GM12891 (cell line): ENCODE measurements at regions not wholly inside any gene's neighbourhood (a gene's known extent, or its start where the extent isn't known, plus 50 kb on each side); places are given as distances from the start of the nearest gene placed in this dataset.

ENCODE experiments used
- DNase-seq: peaks from one replicate; pipeline ENCODE4 v3.0.0; 2011; ENCODE audit warnings: low spot score; ENCODE audit not compliant: insufficient read length
- FAIRE-seq: peaks from 2 replicates; lab custom pipeline; 2011; peaks lifted over from hg19 to GRCh38; lab: Jason Lieb, UNC
- PAX5 ChIP-seq: IDR thresholded peaks from 2 replicates; pipeline ENCODE4 v1.6.1; 2011; ENCODE audit warnings: low read length, moderate library complexity, mild to moderate bottlenecking; ENCODE audit not compliant: insufficient read depth, severe bottlenecking
- POLR2A ChIP-seq: IDR thresholded peaks from 2 replicates; pipeline ENCODE4 v1.6.1; 2011; ENCODE audit warnings: low read depth, low read length, control low read depth
- POLR2AphosphoS5 ChIP-seq: IDR thresholded peaks from 2 replicates; pipeline ENCODE4 v1.6.1; 2011; ENCODE audit warnings: low read depth, low read length, control low read depth
- POU2F2 ChIP-seq: IDR thresholded peaks from 2 replicates; pipeline ENCODE4 v1.6.1; 2011; ENCODE audit warnings: low read depth, mild to moderate bottlenecking, control low read depth, low read length, moderate library complexity
- SPI1 ChIP-seq: IDR thresholded peaks from 2 replicates; pipeline ENCODE4 v1.6.1; 2011; ENCODE audit warnings: low read depth, low read length, control low read depth
- TAF1 ChIP-seq: IDR thresholded peaks from 2 replicates; pipeline ENCODE4 v1.6.1; 2011; ENCODE audit warnings: low read depth, low read length, control low read depth

DNA sequence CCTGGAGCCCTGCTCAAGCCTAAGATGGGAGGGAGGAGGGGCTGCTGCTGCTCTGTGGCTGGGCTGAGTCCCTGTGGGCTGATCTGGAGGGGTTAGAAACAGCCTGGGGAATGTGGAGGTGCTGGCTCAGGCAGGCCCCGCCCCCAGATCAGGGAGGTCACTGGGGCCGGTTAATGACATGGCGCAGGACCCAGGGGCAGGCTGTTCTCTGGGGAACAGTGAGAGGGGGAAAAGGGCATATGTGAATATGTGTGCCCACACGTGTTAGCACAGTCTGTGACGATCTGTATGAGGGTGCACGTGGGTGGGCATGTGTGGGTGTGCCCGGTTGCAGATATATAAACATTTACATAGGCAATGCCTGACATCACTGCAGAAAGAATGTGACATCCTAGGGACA is 143.5 kb downstream of the MIAT start:
- FAIRE-seq (no peak), DNase-seq (no peak)
- TF ChIP-seq SPI1 (no peak), TAF1 (no peak), POU2F2 (no peak), POLR2AphosphoS5 (no peak), POLR2A (no peak), PAX5 (no peak)

DNA sequence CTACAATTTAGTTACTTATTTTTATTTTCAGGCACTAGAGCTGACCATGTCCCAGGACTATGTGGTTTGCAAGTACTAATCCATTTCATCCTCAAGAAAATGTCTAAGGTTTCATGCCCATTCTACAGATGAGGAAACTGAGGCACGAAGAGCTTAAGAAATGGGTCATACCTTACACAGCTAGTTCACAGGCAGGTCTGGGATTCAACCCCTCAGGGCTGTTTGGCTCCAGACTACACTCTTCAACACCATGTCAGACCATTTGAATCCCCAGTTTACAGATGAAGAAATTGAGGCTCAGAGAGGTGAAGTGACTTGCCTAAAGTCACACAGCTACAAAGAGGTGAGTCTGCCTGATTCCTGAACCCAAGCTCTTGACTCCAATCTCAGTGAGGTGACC is 144.1 kb downstream of the MIAT start:
- FAIRE-seq (no peak), DNase-seq (no peak)
- TF ChIP-seq PAX5, result no peak
- no peak for TF ChIP-seq POLR2AphosphoS5
- no peak for TF ChIP-seq POLR2A
- no peak for TF ChIP-seq POU2F2
- no peak for TF ChIP-seq SPI1
- no peak for TF ChIP-seq TAF1

DNA sequence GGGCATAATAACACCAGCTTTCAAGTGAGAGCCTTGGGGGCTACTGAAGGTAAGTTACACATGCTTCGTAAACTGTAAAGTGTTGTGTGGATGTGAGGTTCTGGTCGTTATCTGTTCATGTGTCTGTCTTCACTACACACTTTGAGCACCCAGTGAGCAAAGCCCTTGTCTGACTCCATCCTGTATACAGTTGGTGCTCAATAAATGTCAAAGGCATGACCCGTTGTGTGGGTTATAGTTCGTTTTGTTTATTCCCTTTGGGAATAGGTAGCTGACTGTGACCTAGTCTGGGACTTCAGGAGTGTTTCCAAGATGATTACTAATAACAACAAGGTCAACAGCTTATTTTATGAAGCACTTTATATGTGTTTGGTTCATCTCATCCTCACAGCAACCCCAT is 146.9 kb downstream of the MIAT start:
- TF ChIP-seq POLR2AphosphoS5 (no peak), POLR2A (no peak), SPI1 (no peak), TAF1 (no peak), POU2F2 (no peak), PAX5 (no peak)
- no peak for DNase-seq
- FAIRE-seq, result no peak

DNA sequence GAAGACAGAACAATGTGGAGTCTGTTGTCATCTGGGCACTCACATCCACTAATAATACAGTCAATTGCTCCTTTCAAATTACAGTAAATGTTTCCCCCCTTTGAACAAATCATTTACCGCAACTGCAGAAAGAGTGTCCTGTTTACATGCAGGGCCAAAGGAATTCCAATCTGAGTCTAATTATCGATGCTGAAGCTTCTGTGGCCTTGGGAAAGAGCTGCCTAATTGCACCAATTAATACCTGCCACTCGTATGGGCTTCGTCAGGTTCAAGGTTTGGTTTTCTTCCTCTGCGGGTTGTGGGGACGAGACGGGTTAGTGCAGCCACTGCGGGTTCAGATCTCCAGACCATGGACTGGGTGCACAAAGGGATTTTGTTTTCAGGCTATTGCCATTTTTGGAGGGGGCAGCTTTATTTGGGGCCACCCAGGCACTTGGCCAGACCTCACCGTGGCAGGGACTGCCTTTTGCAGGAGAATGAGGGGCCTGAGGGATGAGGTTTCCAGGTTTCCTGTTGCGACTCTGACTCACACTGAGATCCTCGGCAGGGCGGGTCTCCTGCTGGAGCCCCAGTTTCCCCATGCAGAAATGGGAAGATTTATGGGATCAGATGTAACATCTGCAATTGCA is 147.6 kb downstream of the MIAT start:
- TF ChIP-seq PAX5, result no peak
- DNase-seq, result no peak

DNA sequence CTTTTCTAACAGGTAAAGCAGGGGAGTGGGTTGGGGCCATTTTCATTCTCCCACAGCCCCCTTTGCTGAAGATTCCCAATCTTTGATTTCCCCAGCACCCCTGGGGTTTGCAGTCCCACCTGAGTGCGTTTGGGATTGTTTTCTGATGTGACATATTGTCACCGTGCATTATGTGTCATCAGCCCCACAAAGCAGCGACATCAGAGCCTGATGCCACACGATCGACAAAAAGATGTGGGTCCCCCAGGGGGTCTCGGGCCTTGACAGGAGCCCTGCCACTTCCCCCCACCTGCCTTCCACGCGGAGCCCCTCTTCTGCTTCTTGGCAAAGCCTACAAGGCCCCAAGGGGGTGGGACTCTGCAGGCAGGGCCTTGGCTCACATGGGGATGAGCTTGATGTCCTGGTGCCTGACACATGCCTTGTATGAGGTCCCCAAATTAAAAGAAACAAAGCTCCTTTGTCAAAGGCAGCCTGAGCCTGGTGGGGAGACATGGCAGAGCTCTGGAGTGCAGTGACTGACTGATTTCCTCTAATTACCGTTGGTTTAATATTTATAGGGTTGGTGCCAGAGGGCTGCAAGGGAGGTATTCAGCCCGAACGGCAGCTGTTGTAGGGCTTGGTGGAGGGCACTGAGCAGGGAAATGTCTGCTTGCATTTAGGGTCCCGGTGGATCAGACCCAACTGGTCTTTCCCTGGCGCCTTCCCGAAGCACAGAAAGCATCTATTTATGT is 149.2 kb downstream of the MIAT start:
- no peak for DNase-seq
- no peak for FAIRE-seq
- TF ChIP-seq POLR2A, result no peak
- no peak for TF ChIP-seq SPI1
- TF ChIP-seq POU2F2, result no peak

More for the DNA sequence above, 147.6 kb downstream of the MIAT start:
- FAIRE-seq, result no peak

DNA sequence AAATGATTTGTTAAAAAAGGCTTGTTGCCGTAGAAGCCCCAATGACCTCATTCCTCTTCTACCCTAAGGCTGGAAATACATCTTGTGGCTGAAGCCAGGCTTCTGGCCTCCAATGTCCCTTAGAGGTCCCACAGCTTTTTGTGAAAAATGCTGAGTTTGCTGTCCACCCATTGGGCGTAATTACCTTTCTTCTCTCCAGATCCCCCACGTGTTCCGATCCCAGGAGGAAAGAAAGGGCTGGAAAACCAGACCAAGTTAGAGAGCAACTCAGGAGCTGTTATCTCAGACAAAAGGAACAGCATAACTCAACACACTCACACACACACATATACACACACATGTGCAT is 154.2 kb downstream of the MIAT start:
- FAIRE-seq (no peak), DNase-seq (no peak)
- no peak for TF ChIP-seq PAX5

DNA sequence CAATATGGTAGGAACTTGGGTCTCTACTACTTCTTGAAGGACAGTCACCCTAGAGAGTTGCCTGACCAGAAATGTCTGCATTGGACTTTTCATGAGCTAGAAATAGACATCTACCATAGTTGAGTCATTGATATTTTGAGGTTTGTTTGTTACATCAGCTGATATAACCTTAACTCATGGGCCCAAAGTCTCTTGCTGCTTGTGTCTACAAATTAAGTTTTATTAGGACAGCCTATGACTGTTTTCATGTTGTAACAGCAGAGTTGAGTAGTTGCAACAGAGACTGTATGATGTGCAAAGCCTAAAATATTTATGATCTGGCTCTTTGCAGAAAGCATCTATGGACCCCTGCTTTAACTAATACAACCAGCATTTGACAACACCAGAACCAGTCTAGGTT is 155.3 kb downstream of the MIAT start:
- no peak for FAIRE-seq
- TF ChIP-seq PAX5 (no peak), POLR2AphosphoS5 (no peak), TAF1 (no peak), POLR2A (no peak), POU2F2 (no peak), SPI1 (no peak)
- DNase-seq, result no peak

DNA sequence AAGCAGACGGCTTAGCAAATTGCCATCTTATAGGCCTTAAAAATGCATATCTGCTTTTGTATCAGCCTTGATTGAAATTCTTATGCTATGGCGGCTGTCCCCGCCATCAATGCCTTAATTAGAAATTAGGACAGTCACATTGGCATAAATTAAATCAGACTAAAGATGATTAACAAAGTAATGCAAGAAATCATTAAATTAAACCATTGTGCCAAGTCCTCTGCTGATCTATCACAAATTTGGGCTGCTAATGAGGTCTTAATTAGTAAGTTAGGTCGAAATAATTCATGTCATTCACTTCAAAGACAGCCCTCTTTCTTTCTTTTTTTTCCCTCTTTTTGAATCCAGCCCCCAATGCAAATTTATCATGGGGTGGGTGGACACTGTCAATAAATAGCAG is 159.3 kb downstream of the MIAT start:
- no peak for DNase-seq
- no peak for FAIRE-seq
- TF ChIP-seq TAF1 (no peak), SPI1 (no peak), POLR2A (no peak), POLR2AphosphoS5 (no peak), PAX5 (no peak), POU2F2 (no peak)

DNA sequence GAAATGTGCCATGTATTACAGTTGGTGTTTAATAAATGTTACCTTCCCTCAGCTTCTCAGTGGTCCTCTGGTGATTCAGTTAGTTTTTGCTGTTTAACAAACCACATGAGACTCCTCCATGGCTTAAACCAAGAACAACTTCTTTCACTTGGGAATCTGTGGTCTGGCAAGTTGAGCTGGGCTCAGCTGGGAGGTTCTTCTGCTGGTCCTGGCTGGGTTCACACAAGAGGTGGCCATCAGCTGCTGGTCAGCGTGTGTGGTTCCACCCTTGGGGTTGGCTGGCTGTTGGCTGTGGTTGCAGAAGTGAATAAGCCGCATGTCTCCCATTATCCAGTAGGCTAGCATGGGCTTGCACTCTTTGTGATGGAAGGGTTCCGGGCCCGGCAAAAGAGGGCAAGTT is 160.5 kb downstream of the MIAT start:
- DNase-seq (no peak), FAIRE-seq (no peak)

DNA sequence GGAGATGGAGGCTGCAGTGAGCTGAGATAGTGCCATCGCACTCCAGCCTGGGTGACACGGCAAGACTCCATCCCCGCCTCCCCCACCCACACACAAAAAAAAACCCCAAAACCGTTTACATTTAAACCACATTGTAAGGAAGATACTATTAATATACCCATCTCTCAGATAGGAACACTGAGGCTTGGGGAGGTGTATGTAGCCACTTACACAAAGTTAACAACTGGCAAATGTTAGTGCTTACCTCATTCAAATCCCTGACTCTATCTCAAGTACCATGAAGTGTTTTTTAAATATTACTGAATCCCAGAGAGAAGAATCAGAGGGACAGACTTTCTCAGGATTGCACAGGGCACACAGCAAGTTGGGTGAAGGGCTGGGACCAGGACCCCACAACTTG is 164.5 kb downstream of the MIAT start:
- TF ChIP-seq POU2F2 (no peak), SPI1 (no peak), TAF1 (no peak)
- no peak for FAIRE-seq
- DNase-seq, result no peak

More for the DNA sequence above, 160.5 kb downstream of the MIAT start:
- no peak for TF ChIP-seq POU2F2
- TF ChIP-seq PAX5, result no peak
- no peak for TF ChIP-seq SPI1
- no peak for TF ChIP-seq TAF1
- TF ChIP-seq POLR2A, result no peak
- TF ChIP-seq POLR2AphosphoS5, result no peak
